CMK (cell line): ENCODE measurements at regions not wholly inside any gene's neighbourhood (a gene's known extent, or its start where the extent isn't known, plus 50 kb on each side); places are given as distances from the start of the nearest gene placed in this dataset.

Source experiments
- DNase-seq: peaks from one replicate; pipeline ENCODE4 v3.0.0-alpha.2; 2010; ENCODE audit warnings: low read depth

DNA sequence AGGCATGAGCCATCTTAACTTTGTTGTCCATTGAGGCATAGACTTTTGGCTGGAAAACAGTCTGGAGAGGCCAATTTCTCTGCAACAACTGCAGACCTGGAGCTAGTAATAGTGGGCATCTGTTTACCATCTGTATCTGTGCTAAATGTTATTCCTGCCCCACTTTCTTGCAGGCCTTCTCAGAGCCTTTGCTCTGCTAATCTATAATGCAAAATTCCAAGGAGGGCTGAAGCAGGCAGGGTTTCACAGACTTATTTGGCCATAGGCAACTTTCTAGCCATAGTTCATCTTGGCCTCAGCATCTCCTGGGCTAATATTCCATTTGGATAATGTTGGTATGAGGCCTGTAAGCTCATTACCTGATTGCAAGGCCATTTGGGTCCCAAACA, 124.5 kb upstream of the CSF3R start:
- DNase-seq = no peak

DNA sequence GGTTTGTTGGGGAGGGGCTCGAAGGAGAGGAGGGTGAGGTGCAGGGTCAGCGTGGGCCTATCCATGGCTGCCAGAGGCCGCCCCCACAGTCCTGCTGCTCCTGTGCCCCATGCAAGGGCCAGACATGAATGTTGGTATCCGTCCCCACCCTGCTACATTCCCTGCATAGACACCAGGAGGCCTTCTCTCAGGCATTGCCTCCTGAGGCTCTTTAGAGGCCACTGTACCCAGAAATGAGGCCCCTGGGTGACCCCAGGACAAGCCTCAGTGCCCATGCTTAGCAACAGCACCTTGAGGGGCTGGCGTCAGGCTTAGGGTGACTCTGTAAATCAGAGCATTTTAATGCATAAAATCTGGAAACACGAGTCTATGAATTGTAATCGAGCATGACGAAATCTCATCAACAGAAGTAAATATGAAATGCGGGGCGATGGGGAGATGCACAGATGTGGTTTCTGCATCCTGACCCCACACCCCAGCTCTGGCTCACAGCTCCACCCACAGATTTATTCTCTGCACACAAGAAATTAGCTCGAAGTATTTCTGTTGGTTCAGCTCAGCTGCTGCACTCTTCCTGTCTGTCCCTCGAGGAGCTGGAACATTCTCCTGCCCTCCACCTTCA, 124.0 kb upstream of the CSF3R start:
- no peak for DNase-seq

DNA sequence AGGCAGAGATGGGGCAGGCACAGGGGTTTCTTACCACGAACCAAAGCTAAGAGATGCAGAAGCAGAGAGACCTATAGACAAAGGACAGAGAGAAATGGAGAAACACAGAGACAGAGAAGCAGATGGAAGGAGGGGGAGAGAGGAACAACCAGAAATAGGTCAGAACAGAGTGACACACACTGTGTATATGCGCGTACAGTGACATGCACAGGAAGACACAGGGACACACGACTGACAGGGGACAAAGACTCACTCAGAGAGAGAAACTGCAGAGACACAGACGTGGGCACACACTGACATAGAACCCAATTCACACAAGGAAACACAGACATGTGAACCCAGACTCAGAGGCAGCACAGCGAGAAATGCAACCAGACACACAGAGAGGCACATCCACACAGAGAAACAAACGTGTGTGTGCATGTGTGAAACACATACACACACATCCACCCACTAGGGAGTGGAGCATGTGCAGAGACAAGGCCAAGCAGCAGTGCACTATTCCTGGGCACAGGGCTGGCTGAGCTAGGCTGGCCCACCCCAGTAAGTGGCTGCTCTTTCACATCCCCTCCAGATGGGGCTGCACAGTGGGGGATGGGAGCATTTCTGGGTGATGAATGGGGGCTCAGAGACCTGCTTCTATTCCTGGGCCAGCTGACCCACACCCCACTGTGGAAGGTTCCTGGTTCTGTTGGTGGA, 123.4 kb upstream of the CSF3R start:
- DNase-seq = no peak

DNA sequence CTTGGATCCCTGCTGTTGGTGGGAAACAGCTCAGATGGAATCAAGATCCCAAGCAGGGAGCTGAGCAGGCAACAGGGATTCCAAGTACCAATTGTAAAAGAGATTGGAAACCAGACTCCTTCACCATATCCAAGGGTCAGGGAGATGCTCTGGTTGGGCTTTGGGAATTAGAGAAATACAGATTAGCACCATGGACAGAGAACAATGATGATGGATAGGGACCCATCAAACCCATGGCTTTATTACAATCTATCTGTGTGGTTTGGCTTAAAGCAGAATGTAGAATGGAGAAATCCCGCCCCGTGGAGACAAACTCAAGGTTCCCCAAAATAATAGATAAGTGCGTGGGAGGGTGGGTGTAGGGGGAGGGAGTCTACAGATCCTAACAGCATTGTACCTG, 120.7 kb upstream of the CSF3R start:
- DNase-seq = no peak

DNA sequence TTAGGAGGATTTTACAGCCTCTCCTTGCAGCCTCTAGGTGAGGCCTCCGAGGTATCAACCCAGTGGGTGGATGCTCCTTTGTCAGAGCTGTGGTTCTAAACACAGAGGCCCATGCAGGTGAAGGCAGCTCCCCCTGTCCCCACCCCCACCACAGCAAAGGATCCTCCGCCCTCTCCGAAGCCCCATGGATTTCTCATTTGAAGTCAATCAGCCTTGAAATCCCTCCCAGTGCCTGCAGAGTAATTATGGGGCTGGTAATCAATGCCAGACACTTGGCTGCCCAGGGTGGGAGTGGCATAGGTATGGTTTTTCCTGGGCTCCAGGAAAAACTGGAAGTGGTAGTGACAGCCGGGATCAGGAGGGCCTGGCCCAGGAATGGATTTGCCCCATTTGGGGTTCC, 119.5 kb upstream of the CSF3R start:
- no peak for DNase-seq

DNA sequence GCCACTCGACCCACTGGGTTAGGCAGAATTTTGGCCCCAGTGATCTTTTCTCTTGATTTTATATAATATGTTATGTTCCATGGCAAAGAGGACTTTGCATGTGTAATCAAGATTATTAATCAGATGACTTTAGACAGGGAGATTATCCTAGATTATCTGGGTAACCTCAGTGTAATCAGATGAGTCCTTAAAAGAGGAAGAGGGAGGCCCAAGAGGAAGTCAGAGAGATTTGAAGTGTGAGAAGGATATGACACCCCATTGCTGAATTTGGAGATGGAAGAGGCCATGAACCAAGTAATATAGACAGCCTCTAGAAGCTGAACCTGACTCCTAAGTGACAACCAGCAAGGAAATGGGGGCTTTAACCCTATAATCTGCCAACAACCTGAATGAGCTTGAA, 117.1 kb upstream of the CSF3R start:
- no peak for DNase-seq

DNA sequence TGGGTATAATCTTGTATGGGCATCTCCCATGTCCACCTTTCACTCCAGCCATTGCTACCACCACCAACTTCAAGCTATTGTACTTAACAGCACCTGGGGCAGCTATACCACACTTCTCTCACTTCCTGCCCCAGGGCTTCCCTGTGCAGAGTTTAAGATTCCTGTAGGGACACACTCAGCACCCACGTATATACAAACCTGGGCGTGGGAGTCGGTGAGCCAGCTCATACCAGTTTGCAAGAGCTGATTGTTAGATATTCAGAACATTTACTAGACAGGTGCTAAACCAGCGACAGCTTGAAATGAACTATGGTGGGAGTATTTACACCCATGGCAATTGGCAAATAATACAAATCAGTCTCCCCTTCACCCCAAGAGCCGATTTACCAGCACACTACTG, 114.8 kb upstream of the CSF3R start:
- no peak for DNase-seq

DNA sequence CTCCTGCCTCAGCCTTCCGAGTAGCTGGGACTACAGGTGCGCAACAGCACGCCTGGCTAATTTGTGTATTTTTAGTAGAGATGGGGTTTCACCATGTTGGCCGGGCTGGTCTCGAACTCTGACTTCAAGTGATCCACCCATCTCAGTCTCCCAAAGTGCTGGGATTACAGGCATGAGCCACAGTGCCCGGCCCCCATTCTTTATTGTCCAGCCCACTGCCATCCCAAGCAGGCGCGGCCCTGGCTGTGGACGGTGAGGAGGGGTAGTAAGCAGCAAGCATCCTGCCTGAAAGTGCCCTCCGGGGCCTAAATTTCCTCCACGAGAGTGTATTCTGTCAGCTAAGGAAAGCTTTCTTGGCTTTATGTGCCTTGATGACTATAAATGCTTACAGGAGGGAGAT, 113.2 kb upstream of the CSF3R start:
- DNase-seq = no peak

DNA sequence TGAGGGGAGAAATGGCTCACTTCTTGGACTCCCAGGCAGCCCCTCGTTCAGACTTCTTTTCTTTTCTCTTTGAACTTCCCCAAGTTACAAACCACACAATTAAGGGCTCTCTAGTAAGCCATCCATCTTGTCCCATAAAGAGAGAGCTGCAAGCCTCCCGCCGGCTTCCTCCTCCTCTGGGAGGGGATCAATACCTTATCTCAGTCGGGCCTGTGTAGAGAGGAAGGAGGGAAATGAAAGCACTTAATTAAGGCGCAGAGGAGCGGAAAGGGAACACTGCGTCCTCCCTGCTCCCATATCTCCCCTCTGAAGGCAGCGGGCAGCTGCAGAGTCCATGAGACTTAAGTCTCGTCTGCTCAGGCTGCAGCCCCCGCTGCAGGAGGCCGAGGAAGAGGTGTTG, 112.6 kb upstream of the CSF3R start:
- no peak for DNase-seq

DNA sequence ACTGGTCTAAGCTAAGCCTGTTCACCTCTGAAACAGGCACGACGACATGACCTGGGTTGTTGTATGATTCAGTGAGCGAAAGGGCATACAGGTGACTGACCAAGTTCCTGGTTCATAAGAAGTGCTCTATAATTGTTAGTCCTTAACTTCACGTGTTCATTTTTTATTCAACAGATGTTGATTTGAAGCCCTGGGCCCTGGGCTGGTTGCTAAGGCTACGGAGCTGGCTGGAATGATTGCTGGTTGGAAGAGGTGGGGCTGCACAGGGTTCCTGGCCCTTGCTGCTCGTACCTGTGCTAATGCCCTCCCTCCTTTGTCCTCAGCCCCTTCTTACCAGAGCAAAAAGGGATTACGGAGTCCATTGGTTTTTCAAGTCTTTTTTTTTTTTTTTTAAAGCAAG, 111.3 kb upstream of the CSF3R start:
- no peak for DNase-seq

DNA sequence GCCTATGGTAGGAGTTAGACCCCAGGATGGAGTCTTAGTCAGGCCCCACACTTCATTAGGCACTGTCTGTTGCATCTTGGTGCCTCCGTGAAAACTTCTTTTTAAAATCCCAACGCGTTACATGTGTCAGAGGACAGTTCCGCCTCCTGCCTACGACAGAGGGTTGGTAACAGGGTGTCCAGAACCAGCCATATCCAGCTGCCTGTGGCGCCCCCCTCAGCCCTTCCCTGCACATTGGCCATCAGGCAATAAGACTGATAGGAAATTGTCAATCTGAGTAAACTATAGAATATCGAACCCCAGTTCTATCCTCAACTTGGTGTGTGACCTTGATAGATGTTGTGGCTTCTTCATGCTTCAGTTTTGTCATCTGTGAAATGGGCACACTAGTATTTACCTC, 108.6 kb upstream of the CSF3R start:
- DNase-seq = no peak

DNA sequence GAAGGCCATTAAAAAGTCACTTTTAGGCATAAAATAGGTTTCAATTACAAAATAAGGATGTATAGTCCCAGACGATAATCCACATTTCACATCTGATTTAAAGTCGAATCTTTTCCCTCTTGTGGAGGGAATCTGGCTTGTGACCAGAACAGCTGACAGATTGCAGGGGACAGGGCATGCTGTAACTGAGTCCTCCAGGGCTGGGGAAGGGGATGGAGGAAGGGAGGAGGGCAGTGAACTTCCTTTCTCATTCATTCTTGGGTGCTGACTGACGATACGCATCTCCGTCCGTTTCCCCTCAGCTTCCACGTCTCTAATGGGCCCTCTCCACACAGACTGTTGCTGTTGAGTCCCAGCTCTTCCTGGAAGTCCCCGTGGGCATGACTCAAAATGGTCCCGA, 108.1 kb upstream of the CSF3R start:
- no peak for DNase-seq

DNA sequence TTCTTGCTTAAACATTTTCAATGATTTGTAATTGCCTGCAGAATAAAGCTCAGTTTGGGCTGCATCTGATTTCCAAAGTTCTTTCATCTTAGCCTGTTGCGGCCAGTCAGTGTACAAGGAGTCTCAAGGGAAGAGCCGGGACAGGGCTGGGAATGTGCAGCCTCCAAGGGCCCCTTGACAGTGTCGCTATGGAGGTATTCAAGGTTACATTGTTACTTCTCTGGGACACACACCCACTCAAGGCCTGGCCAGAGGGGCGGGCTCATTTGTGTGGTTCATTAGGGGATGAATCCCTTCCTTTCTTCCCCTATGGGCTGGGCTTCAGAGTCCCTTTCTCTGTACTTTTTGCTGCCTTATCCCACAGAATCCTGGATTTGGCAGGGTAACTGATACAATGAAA, 107.6 kb upstream of the CSF3R start:
- DNase-seq = no peak

DNA sequence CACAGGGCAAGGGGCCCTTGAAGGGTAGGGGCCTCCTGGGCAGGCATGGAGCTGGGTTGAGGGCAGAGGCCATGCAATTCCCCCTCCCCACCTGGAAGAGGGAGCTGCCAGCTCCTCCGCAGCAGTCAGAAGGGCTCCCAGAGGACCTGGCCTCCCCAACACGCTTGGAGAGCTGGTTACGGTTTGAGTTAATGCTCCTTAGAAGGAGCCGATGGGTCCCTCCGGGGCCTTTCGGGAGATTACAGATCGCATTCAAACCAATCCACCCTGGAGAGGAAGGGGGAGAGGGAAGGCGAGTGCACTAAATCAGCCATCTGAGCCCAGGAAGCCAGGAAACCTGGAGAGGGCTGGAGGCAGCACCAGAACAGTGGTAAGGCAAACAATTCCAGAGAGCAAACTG, 106.3 kb upstream of the CSF3R start:
- no peak for DNase-seq

DNA sequence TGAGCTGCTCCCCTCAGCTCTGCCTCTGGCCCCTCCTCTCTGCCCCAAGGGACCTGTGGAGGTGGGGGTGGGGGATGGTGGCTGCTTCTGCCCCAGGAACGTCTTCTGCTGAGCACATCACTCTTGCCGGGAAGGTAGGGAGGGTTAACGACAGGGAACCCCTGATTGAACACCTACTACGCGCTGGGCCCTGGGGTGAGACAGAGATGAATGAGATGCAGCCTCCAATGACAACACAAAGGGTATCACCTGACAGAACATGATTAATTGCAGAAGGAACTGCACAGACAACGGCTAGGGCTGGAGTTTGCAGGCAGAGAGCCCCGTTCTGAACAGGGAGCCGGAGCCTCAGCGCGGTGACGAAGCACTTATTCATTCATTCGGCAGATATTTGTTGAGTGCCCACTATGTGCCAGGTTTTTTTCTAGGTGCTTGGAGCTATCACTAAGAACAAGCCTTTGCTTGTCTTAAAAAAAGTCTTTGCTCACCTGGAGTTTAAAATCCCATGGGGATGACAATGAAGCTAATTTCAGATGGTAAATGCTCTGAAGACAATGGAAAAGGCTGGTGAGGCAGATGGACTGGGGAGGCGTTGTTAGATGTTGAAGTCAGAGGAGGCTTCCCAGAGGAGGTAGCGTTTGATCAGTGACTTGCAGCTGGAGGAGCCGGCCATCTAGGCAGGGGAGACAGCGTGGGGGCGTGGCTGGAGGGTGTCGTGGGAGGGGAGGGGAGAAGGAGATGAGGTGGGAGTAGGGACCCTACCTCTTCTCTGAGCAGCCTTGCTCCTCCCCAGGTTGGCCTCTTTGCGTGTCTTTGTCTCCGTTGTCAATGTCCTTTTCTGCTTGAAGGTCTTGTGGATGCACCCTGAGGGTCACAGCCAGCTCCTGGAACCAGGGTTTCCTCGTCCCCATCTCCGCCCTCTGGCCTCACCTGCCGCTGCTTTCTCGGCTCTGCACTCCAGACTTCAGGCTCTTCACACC, 103.1 kb upstream of the CSF3R start:
- no peak for DNase-seq

DNA sequence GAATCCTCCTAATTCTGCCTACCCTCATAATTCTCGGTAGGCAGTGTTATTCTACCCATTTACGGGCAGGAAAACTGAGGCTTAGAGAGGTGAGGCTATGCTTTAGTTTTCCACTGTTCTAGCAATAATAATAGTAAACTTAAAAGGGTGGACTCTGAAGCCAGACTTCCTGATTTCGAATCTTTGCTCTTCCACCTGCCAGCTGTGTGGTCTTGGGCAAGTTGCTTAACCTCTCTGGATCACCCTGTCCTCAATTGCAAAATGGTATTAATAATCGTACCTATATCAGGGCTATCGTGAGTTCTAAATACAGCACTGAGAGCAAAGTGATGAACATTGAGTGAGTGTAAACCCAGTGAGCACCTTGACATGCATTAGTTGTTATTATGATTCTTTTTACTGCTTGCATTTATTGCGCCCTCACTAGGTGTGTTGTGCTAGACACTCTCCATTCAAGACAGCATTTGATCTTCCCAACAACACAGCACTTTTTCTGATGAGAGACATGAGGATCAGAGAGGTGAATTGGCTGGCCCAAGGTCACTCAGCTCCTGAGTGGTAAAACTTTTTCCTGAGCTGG, 102.3 kb upstream of the CSF3R start:
- no peak for DNase-seq

DNA sequence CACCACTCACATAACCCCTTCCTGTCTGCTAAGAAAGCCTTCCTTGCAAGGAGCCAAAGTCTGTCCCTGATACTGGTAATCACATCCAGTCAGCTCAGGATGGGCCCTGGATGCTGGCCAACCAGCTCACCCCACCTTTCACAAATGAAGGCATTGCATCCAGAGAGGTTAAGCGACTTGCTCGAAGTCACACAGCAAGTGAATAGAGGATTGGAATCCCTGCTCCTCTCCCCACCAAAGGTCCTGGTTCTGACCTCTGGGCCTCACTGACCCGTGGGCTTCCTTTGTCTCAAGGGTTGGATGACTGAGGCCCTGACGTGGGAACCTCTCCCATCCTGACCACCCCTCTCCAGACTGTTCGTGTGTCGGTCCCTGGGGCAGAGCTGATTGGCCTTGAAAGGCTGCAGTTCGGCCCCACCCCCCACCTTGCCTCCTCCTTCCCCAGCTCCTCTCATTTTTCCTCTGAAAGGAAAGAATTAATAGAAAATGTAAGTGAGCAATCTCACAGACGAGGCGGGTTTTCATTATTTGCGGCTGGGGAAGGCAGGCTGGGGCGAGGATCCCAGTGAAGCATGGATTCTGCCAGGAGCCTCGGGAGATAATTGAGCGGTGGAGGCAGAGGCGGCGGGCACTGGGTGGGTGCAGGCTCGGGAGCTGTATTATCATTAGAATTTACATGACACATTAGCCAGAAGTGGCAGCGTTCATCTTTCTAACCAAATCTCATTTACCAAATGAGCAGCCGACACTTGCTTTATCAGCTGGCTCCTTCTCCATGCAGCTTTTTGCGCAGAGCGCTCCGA, 101.5 kb upstream of the CSF3R start:
- DNase-seq = no peak

DNA sequence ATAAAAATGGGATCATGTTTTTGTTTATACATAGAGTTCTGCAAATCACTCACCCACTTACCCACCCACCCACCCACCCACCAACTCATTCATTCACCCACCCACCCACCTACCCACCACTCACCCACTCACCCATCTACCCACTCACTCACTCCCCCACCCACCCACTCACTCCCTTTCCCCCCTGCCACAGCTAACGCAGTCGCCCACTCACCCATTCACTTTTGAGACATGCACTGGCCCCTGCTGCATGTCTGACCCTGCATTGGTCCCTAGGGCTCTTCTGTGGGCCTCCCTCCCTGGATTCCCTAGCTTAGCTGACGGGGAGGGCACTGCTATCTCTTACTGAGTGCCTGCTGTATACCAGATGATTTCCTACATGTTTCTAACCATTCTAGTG, 100.4 kb upstream of the CSF3R start:
- DNase-seq = no peak

DNA sequence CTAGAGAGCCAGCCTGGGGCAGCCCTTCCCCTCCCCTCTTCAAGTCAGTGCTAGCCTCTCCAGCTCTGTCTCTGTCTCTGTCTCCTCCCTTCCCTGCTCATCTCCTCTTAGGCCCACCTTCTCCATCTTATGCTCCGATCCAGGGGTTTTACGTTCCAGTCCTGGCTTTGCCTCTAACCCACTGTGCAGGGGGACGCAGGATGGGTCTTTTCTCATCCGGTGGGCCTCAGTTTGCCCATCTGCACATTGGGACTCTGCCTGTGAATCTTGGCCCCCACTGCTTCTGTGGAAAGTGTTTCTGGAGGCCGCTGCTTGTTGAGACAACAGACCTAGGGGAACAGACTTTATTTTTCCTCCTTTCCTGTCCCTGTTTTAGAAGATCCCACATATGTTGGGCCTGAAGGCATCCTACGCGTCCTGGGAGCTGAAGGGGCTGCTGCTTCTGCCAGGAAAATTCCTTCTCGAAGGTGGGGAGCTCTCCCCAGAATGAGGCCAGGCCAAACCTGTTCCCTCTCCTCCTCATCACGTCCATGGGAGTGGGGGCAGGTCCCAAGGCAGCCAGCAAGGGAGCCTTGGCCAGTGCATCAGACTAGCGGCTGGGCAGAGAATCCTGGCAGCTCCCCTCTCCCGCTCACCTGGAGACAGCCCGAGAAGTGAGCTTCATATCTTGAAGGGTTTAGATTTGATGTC, 99.5 kb upstream of the CSF3R start:
- no peak for DNase-seq

DNA sequence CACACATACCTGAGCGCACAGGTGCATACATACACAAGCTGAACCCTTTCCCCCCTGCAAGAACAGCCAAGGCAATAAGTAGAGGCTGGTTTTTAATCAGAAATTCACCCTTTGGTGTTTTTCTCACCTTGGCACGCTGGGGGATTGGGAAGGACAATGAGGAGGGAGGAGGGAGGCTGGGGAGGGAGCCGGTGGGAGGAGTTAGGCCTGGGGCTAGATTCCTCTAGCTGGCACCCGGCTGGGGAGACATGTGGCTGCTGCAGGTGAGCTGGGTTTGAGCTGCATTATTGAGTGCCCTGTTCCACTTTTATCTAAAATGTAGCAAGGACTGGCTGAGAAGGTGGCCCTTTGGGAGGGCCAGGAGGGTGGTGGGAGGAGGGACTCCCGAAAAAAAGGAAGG, 97.8 kb upstream of the CSF3R start:
- DNase-seq = no peak

DNA sequence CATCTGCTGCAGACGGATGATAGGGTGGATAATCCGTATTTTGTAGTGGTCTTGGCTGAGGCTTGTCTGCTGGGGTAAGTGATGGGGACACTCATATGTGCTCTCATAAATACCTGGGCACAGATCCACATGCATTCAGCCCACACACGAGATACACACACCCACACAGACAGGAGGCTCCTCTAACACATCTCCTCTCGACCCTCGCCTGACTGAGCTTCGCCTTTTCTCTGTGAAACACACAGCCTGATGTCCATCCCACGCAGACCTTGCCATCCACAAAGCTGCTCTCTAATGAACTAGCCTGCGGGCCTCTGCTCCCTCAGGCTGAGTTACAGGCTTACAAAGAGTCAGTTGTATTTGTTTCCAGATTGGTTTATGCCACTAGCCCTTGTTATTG, 96.3 kb upstream of the CSF3R start:
- DNase-seq = no peak
